Tibial nerve (tissue), 3 donors: ENCODE measurements at regions not wholly inside any gene's neighbourhood (a gene's known extent, or its start where the extent isn't known, plus 50 kb on each side); places are given as distances from the start of the nearest gene placed in this dataset.
"Not testable (repeated sequence)": the region's sequence is repeated elsewhere in the genome, so short reads cannot be mapped to it uniquely, and the experiment has no call there.

ENCODE experiments used
- POLR2A ChIP-seq, 2 donors: fragments of 450-650 bp; IDR thresholded peaks; one replicate each; pipeline ENCODE4 v1.6.1; 2017; ENCODE audit warnings: antibody characterized with exemption in 2 of 2, mild to moderate bottlenecking in 2 of 2, moderate library complexity in 2 of 2
- TF ChIP-seq, protein P1 (sequence below), 5 experiments: fragments of 200-600 bp in 3 of 5; fragments of 450-650 bp in 2 of 5; sonication (generic) in 3 of 5; IDR thresholded peaks; one replicate each; pipeline ENCODE4 v1.5.1; 2016 to 2019; ENCODE audit warnings: antibody characterized with exemption in 5 of 5, mild to moderate bottlenecking in 3 of 5, moderate library complexity in 2 of 5

GRCh38 chr1:244156617-244157016 is 105.5 kb downstream of the ZBTB18 start:
- TF ChIP-seq, protein P1, sequence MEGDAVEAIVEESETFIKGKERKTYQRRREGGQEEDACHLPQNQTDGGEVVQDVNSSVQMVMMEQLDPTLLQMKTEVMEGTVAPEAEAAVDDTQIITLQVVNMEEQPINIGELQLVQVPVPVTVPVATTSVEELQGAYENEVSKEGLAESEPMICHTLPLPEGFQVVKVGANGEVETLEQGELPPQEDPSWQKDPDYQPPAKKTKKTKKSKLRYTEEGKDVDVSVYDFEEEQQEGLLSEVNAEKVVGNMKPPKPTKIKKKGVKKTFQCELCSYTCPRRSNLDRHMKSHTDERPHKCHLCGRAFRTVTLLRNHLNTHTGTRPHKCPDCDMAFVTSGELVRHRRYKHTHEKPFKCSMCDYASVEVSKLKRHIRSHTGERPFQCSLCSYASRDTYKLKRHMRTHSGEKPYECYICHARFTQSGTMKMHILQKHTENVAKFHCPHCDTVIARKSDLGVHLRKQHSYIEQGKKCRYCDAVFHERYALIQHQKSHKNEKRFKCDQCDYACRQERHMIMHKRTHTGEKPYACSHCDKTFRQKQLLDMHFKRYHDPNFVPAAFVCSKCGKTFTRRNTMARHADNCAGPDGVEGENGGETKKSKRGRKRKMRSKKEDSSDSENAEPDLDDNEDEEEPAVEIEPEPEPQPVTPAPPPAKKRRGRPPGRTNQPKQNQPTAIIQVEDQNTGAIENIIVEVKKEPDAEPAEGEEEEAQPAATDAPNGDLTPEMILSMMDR (IDR thresholded peaks at IDR 0.05), result not testable (repeated sequence)
- not testable (repeated sequence) for TF ChIP-seq POLR2A (IDR thresholded peaks at IDR 0.05)
